GM23338 (cell line): ENCODE measurements at regions not wholly inside any gene's neighbourhood (a gene's known extent, or its start where the extent isn't known, plus 50 kb on each side); places are given as distances from the start of the nearest gene placed in this dataset.

Experiments
- ATAC-seq: fragments of 200-7000 bp; cut with Tn5 transposase; 3 replicates; pipeline ENCODE4 v1.9.1; 2020
- DNase-seq: peaks from one replicate; pipeline ENCODE4 v3.0.0-alpha.2; 2015; ENCODE audit warnings: low spot score
- H2AFZ ChIP-seq: fragments of 200-600 bp; sonication (generic); 2 replicates; pipeline ENCODE4 v1.8.0; 2016; ENCODE audit warnings: antibody characterized with exemption, mild to moderate bottlenecking, moderate library complexity
- H3F3A ChIP-seq: fragments of 200-600 bp; sonication (generic); replicated peaks from 2 replicates; pipeline ENCODE4 v1.8.0; 2017; ENCODE audit warnings: antibody characterized with exemption, mixed run types, low read depth
- H3K27ac ChIP-seq: fragments of 200-600 bp; sonication (generic); 2 replicates; pipeline ENCODE4 v1.6.1; 2016; ENCODE audit warnings: low read depth
- H3K27me3 ChIP-seq: fragments of 200-600 bp; sonication (generic); 2 replicates; pipeline ENCODE4 v1.8.0; 2016; ENCODE audit warnings: mild to moderate bottlenecking, mixed run types, moderate library complexity; ENCODE audit not compliant: insufficient read depth
- H3K36me3 ChIP-seq: fragments of 200-600 bp; sonication (generic); 2 replicates; pipeline ENCODE4 v1.8.0; 2016; ENCODE audit warnings: mild to moderate bottlenecking; ENCODE audit not compliant: insufficient read depth
- H3K4me1 ChIP-seq: fragments of 200-600 bp; sonication (generic); 2 replicates; pipeline ENCODE4 v1.8.0; 2016; ENCODE audit warnings: mild to moderate bottlenecking, moderate library complexity; ENCODE audit not compliant: insufficient read depth
- H3K4me2 ChIP-seq: fragments of 200-600 bp; sonication (generic); 2 replicates; pipeline ENCODE4 v1.7.1; 2017; ENCODE audit warnings: mixed run types
- H3K4me3 ChIP-seq: fragments of 200-600 bp; sonication (generic); 2 replicates; pipeline ENCODE4 v1.6.1; 2016; ENCODE audit warnings: mixed run types
- H3K79me2 ChIP-seq: fragments of 200-600 bp; sonication (generic); replicated peaks from 2 replicates; pipeline ENCODE4 v1.8.0; 2017; ENCODE audit warnings: mild to moderate bottlenecking; ENCODE audit not compliant: insufficient read depth
- H3K9me2 ChIP-seq: fragments of 200-600 bp; sonication (generic); 2 replicates; pipeline ENCODE4 v1.8.0; 2017; ENCODE audit not compliant: insufficient read depth
- H4K20me1 ChIP-seq: fragments of 200-600 bp; sonication (generic); replicated peaks from 2 replicates; pipeline ENCODE4 v1.8.0; 2017; ENCODE audit warnings: mild to moderate bottlenecking; ENCODE audit not compliant: insufficient read depth
- H3K27ac Mint-ChIP-seq: 2 replicates; pipeline ENCODE4 v1.8.0; 2020; ENCODE audit warnings: inconsistent platforms, mild to moderate bottlenecking, moderate library complexity, mixed read lengths
- H3K27me3 Mint-ChIP-seq: 3 replicates; pipeline ENCODE4 v1.8.0; 2022; ENCODE audit warnings: low read depth, mild to moderate bottlenecking, moderate library complexity, mixed read lengths, inconsistent platforms; ENCODE audit not compliant: insufficient read depth, poor library complexity
- H3K36me3 Mint-ChIP-seq: 3 replicates; pipeline ENCODE4 v1.8.0; 2021; ENCODE audit warnings: low read depth, mild to moderate bottlenecking, inconsistent platforms, moderate library complexity, mixed read lengths
- H3K4me1 Mint-ChIP-seq: 3 replicates; pipeline ENCODE4 v1.8.0; 2020; ENCODE audit warnings: mild to moderate bottlenecking, inconsistent platforms, mixed read lengths
- H3K4me3 Mint-ChIP-seq: 3 replicates; pipeline ENCODE4 v1.8.0; 2021; ENCODE audit warnings: moderate library complexity, mild to moderate bottlenecking, inconsistent platforms, mixed read lengths
- H3K9me3 Mint-ChIP-seq: 3 replicates; pipeline ENCODE4 v1.8.0; 2020; ENCODE audit warnings: moderate library complexity, mild to moderate bottlenecking, inconsistent platforms, mixed read lengths
- CREB1 ChIP-seq: fragments of 250-450 bp; sonication (Bioruptor Pico); IDR thresholded peaks from 2 replicates; pipeline ENCODE4 v1.5.0; 2020; ENCODE audit warnings: low read depth, mild to moderate bottlenecking, moderate library complexity
- CTCF ChIP-seq, 2 experiments: fragments of 200-600 bp in 1 of 2; sonication (generic) in 1 of 2; conservative IDR thresholded peaks; 2 replicates each; pipeline versions ENCODE4 v1.5.1 to v1.6.1; 2016 to 2017; ENCODE audit warnings: antibody characterized with exemption in 2 of 2, low read depth in 2 of 2, mild to moderate bottlenecking in 2 of 2, moderate library complexity in 1 of 2
- ETS1 ChIP-seq: IDR thresholded peaks from 2 replicates; pipeline ENCODE4 v1.6.1; 2016; ENCODE audit warnings: antibody characterized with exemption
- EZH2 ChIP-seq: fragments of 200-600 bp; sonication (generic); IDR thresholded peaks from one replicate; pipeline ENCODE4 v1.8.0; 2017; ENCODE audit warnings: antibody characterized with exemption, mild to moderate bottlenecking, low read depth; ENCODE audit not compliant: unreplicated experiment
- EZH2phosphoT487 ChIP-seq: fragments of 200-600 bp; sonication (generic); IDR thresholded peaks from one replicate; pipeline ENCODE4 v1.8.1; 2018; ENCODE audit warnings: antibody characterized with exemption; ENCODE audit not compliant: unreplicated experiment
- JUNB ChIP-seq: IDR thresholded peaks from one replicate; pipeline ENCODE4 v1.6.1; 2016; ENCODE audit warnings: antibody characterized with exemption; ENCODE audit not compliant: unreplicated experiment
- NANOG ChIP-seq: IDR thresholded peaks from 2 replicates; pipeline ENCODE4 v1.6.1; 2016; ENCODE audit warnings: antibody characterized with exemption, borderline replicate concordance
- POLR2AphosphoS5 ChIP-seq: IDR thresholded peaks from 2 replicates; pipeline ENCODE4 v1.6.1; 2016; ENCODE audit warnings: antibody characterized with exemption, low read depth
- REST ChIP-seq: IDR thresholded peaks from one replicate; pipeline ENCODE4 v1.6.1; 2018; ENCODE audit warnings: antibody characterized with exemption; ENCODE audit not compliant: unreplicated experiment
- STAT1 ChIP-seq: IDR thresholded peaks from one replicate; pipeline ENCODE4 v1.6.1; 2016; ENCODE audit warnings: antibody characterized with exemption; ENCODE audit not compliant: unreplicated experiment
- ZNF114 ChIP-seq: fragments of 250-450 bp; sonication (Bioruptor Pico); IDR thresholded peaks from 2 replicates; pipeline ENCODE4 v1.5.0; 2020; ENCODE audit warnings: mild to moderate bottlenecking, moderate library complexity
- ZNF331 ChIP-seq: fragments of 250-450 bp; sonication (Bioruptor Pico); IDR thresholded peaks from 2 replicates; pipeline ENCODE4 v1.5.0; 2020; ENCODE audit warnings: low read depth, mild to moderate bottlenecking, moderate library complexity
- ZNF462 ChIP-seq: fragments of 250-450 bp; sonication (Bioruptor Pico); IDR thresholded peaks from 2 replicates; pipeline ENCODE4 v1.5.0; 2020; ENCODE audit warnings: mild to moderate bottlenecking, moderate library complexity

- H3K36me3 Mint-ChIP-seq: no peaks in the 10 kb centered on the region
- DNase-seq (no peak), ATAC-seq (no peak)
- TF ChIP-seq EZH2phosphoT487 (no peak), ZNF462 (no peak), CREB1 (CRISPR knock-in tag) (no peak), ZNF114 (CRISPR knock-in tag) (no peak), CTCF (conservative IDR thresholded peaks at IDR 0.05; ENCODE audit: low read depth in 2 of 2) (no peak), ETS1 (no peak), NANOG (no peak), REST (no peak), ZNF331 (CRISPR knock-in tag) (no peak), JUNB (no peak), EZH2 (no peak), STAT1 (no peak), POLR2AphosphoS5 (no peak)
- peaks cover 5% of the 10 kb centered on the region for H3K27me3 Mint-ChIP-seq
- no peaks in the 10 kb centered on the region for H3F3A ChIP-seq
- H3K9me3 Mint-ChIP-seq: peaks cover 3% of the 10 kb centered on the region; the same call in 1 of the 3 replicates
- H3K36me3 ChIP-seq: no peaks in the 10 kb centered on the region
- no peaks in the 10 kb centered on the region for H3K27me3 ChIP-seq
- H3K79me2 ChIP-seq: no peaks in the 10 kb centered on the region
- no peaks in the 10 kb centered on the region for H3K9me2 ChIP-seq
- H3K27ac ChIP-seq: no peak overlapping the region
- no peaks in the 10 kb centered on the region for H3K4me1 ChIP-seq
- no peaks in the 10 kb centered on the region; the same call in 2 of the 3 replicates for H3K4me1 Mint-ChIP-seq
- H2AFZ ChIP-seq: no peak overlapping the region
- H3K27ac Mint-ChIP-seq: no peak overlapping the region
- no peak overlapping the region for H3K4me2 ChIP-seq
- no peaks in the 10 kb centered on the region for H4K20me1 ChIP-seq
- H3K4me3 Mint-ChIP-seq: no peak overlapping the region
- H3K4me3 ChIP-seq: no peak overlapping the region
Measured at GRCh38 chr2:16363581-16363980, 302.1 kb downstream of the CYRIA start.
